ENCODE measurements at regions not wholly inside any gene's neighbourhood (a gene's known extent, or its start where the extent isn't known, plus 50 kb on each side); places are given as distances from the start of the nearest gene placed in this dataset.

DNA sequence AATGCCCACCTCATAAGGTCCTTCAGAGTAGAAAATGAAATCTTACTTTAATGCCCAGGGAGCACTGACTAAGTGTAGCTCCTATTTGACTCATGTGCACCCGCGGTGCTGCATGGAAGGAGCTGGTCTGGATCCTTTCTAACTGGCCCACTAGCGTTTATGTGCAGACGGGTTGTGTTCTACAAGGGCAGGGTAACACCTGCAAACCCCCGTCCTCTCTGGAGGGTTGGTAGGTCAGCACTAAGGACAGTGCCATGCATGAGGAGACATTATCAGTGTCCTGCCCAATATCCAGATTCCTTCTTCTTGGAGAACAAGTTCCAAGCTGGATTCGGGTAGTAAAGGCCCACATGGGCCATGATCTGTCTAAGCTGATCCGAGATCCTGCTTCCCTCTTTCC is 140.3 kb downstream of the ANKRD60 start:
- TF ChIP-seq, protein P1, sequence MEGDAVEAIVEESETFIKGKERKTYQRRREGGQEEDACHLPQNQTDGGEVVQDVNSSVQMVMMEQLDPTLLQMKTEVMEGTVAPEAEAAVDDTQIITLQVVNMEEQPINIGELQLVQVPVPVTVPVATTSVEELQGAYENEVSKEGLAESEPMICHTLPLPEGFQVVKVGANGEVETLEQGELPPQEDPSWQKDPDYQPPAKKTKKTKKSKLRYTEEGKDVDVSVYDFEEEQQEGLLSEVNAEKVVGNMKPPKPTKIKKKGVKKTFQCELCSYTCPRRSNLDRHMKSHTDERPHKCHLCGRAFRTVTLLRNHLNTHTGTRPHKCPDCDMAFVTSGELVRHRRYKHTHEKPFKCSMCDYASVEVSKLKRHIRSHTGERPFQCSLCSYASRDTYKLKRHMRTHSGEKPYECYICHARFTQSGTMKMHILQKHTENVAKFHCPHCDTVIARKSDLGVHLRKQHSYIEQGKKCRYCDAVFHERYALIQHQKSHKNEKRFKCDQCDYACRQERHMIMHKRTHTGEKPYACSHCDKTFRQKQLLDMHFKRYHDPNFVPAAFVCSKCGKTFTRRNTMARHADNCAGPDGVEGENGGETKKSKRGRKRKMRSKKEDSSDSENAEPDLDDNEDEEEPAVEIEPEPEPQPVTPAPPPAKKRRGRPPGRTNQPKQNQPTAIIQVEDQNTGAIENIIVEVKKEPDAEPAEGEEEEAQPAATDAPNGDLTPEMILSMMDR (IDR thresholded peaks at IDR 0.05) = no peak
- TF ChIP-seq EP300 (IDR thresholded peaks at IDR 0.05) (no peak), POLR2A (IDR thresholded peaks at IDR 0.05) (no peak)

Measured in tibial nerve (tissue), 4 donors.